ENCODE measurements at regions not wholly inside any gene's neighbourhood (a gene's known extent, or its start where the extent isn't known, plus 50 kb on each side); places are given as distances from the start of the nearest gene placed in this dataset.
A peak's percentile ranks its signal among the peaks of the same experiment; 100 is the strongest.

GRCh38 chr1:239307886-239308285 lies 78.5 kb upstream of the CHRM3 start:
- no peak for TF ChIP-seq CTCF (IDR thresholded peaks at IDR 0.05; ENCODE audit: low read depth, low read length)

GRCh38 chr1:239306426-239306825 lies 79.9 kb upstream of the CHRM3 start:
- no peak for TF ChIP-seq CTCF (IDR thresholded peaks at IDR 0.05; ENCODE audit: low read depth, low read length)
- no peak overlapping the region for H3K4me3 ChIP-seq (replicated peaks in 1 of 2; ENCODE audit: low read depth in 2 of 2, low read length in 2 of 2)
- no peak for DNase-seq (ENCODE audit: low read depth in 2 of 2)

More at GRCh38 chr1:239307886-239308285, 78.5 kb upstream of the CHRM3 start:
- no peak for DNase-seq (ENCODE audit: low read depth in 2 of 2)
- no peak overlapping the region for H3K4me3 ChIP-seq (replicated peaks in 1 of 2; ENCODE audit: low read depth in 2 of 2, low read length in 2 of 2)

- DNase-seq (ENCODE audit: low read depth in 2 of 2) = no peak
- H3K4me3 ChIP-seq (replicated peaks in 1 of 2; ENCODE audit: low read depth in 2 of 2, low read length in 2 of 2) = no peak overlapping the region
- no peak for TF ChIP-seq CTCF (IDR thresholded peaks at IDR 0.05; ENCODE audit: low read depth, low read length)
Measured at GRCh38 chr1:239303289-239303688, 83.1 kb upstream of the CHRM3 start.

- no peak overlapping the region for H3K4me3 ChIP-seq (replicated peaks in 1 of 2; ENCODE audit: low read depth in 2 of 2, low read length in 2 of 2)
- DNase-seq (ENCODE audit: low read depth in 2 of 2) = no peak
- TF ChIP-seq CTCF (IDR thresholded peaks at IDR 0.05; ENCODE audit: low read depth, low read length) = no peak
Measured at GRCh38 chr1:239302696-239303095, 83.7 kb upstream of the CHRM3 start.

- TF ChIP-seq CTCF (IDR thresholded peaks at IDR 0.05; ENCODE audit: low read depth, low read length) = no peak
- DNase-seq (ENCODE audit: low read depth in 2 of 2) = no peak
- no peak overlapping the region for H3K4me3 ChIP-seq (replicated peaks in 1 of 2; ENCODE audit: low read depth in 2 of 2, low read length in 2 of 2)
Measured at GRCh38 chr1:239301251-239301650, 85.1 kb upstream of the CHRM3 start.

GRCh38 chr1:239297910-239298309 lies 88.5 kb upstream of the CHRM3 start:
- no peak for TF ChIP-seq CTCF (IDR thresholded peaks at IDR 0.05; ENCODE audit: low read depth, low read length)
- no peak for DNase-seq (ENCODE audit: low read depth in 2 of 2)
- H3K4me3 ChIP-seq (replicated peaks in 1 of 2; ENCODE audit: low read depth in 2 of 2, low read length in 2 of 2) = no peak overlapping the region

GRCh38 chr1:239293350-239294110 lies 92.8 kb upstream of the CHRM3 start:
- DNase-seq (ENCODE audit: low read depth in 2 of 2) = peak in 1 of 2 donors; percentile 21
- H3K4me3 ChIP-seq (replicated peaks in 1 of 2; ENCODE audit: low read depth in 2 of 2, low read length in 2 of 2) = no peak overlapping the region
- no peak for TF ChIP-seq CTCF (IDR thresholded peaks at IDR 0.05; ENCODE audit: low read depth, low read length)

Data from cardiac fibroblast (primary cell).